ENCODE measurements at regions not wholly inside any gene's neighbourhood (a gene's known extent, or its start where the extent isn't known, plus 50 kb on each side); places are given as distances from the start of the nearest gene placed in this dataset.

- CTCF ChIA-PET (ENCODE audit: partially characterized antibody) = interaction anchor here (1.3 kb wide), 1 partner anchor 19 kb away, joined by 3 read pairs; no protein-coding TSS in a partner anchor
- TF ChIP-seq TAF1 (IDR thresholded peaks at IDR 0.05; ENCODE audit: low read depth, low read length) (no peak), SUZ12 (IDR thresholded peaks at IDR 0.05; ENCODE audit: low read length) (no peak), GTF2F1 (IDR thresholded peaks at IDR 0.05; ENCODE audit: borderline replicate concordance, low read depth, low read length) (no peak), RBBP5 (IDR thresholded peaks at IDR 0.05; ENCODE audit: borderline replicate concordance, low read depth, low read length) (no peak), TEAD4 (IDR thresholded peaks at IDR 0.05; ENCODE audit: low read depth, low read length) (no peak), MAFK (IDR thresholded peaks at IDR 0.05; ENCODE audit: low read depth, low read length) (no peak)
- Histone ChIP-seq H2BK15ac (ENCODE audit: low read length) (no peak overlapping the region), H2BK5ac (ENCODE audit: low read depth, low read length) (no peak overlapping the region), H3K4me1 (replicated peaks in 1 of 4; ENCODE audit: control insufficient read depth in 3 of 4, insufficient read depth in 4 of 4, low read length in 3 of 4) (0 out of 7 replicates have a peak, but pooled peaks cover 0 to 2% (median 0%) of the 10 kb centered on the region in 4 experiments), H4K91ac (replicated peaks; ENCODE audit: insufficient read length, low read length) (no peak overlapping the region), H3K4me2 (ENCODE audit: insufficient read depth in 1 of 2, low read depth in 2 of 2, low read length in 2 of 2) (no peak overlapping the region), H3K18ac (ENCODE audit: extremely low read depth, low read length) (no peak overlapping the region), H3K9me3 (ENCODE audit: insufficient read depth in 2 of 2, low read depth in 1 of 2, low read length in 1 of 2) (no peaks in the 10 kb centered on the region), H3K27me3 (replicated peaks in 1 of 4; ENCODE audit: control insufficient read depth in 3 of 4, extremely low read depth in 1 of 4, insufficient read depth in 3 of 4, low read length in 3 of 4) (no peaks in the 10 kb centered on the region), H3K23ac (ENCODE audit: insufficient read length) (no peak overlapping the region), H3K14ac (ENCODE audit: insufficient read length) (no peak overlapping the region), H3K79me2 (ENCODE audit: control insufficient read depth in 1 of 2, insufficient read depth in 2 of 2, low read length in 2 of 2) (no peaks in the 10 kb centered on the region; a peak in 1 of 4 replicates), H3K9ac (replicated peaks in 1 of 4; ENCODE audit: extremely low read depth in 1 of 4, low read depth in 3 of 4, low read length in 3 of 4) (no peak overlapping the region), H3K4ac (replicated peaks; ENCODE audit: insufficient read length, low read depth, low read length) (no peak overlapping the region), H2BK12ac (ENCODE audit: low read depth, low read length) (no peak overlapping the region), H2BK120ac (replicated peaks; ENCODE audit: low read depth, low read length) (no peak overlapping the region), H3K79me1 (ENCODE audit: low read depth, low read length) (no peaks in the 10 kb centered on the region), H4K20me1 (replicated peaks in 1 of 2; ENCODE audit: control insufficient read depth in 1 of 2, insufficient read depth in 2 of 2, low read length in 2 of 2) (no peaks in the 10 kb centered on the region), H3K56ac (replicated peaks; ENCODE audit: insufficient read length, low read depth, low read length) (no peak overlapping the region), H2AK5ac (ENCODE audit: low read depth, low read length) (no peak overlapping the region), H3K27ac (ENCODE audit: low read depth, low read length) (no peak overlapping the region), H3K4me3 (ENCODE audit: extremely low read depth in 1 of 4, insufficient read depth in 2 of 4, low read depth in 3 of 4, low read length in 4 of 4) (no peak overlapping the region), H3K23me2 (ENCODE audit: low read depth, low read length) (no peaks in the 10 kb centered on the region), H2AFZ (ENCODE audit: low read length) (no peak overlapping the region), H3K36me3 (ENCODE audit: control insufficient read depth in 2 of 4, insufficient read depth in 4 of 4, low read length in 3 of 4) (no peaks in the 10 kb centered on the region), H2BK20ac (ENCODE audit: low read length) (no peak overlapping the region), H4K8ac (ENCODE audit: extremely low read depth, insufficient read depth, low read length) (no peak overlapping the region), H4K5ac (ENCODE audit: insufficient read length, low read depth, low read length) (no peak overlapping the region)
- FAIRE-seq = no peak
- 91% methylated on average over 3 of the region's 3 CpGs; no CpG with 5 or more reads in 1 of the 2 experiments for WGBS, 2 experiments (ENCODE audit: extremely low coverage in 1 of 2, insufficient coverage in 1 of 2, insufficient read length in 1 of 2, insufficient replicate concordance in 2 of 2, low coverage in 1 of 2, low lambda C conversion rate in 2 of 2, missing lambda C conversion rate in 1 of 2)
- no peak for DNase-seq (ENCODE audit: low read depth in 1 of 2, low spot score in 2 of 2)
- POLR2A ChIA-PET (ENCODE audit: partially characterized antibody) = interaction anchor here (1.3 kb wide), 1 partner anchor 164 kb away, joined by 4 read pairs; no protein-coding TSS in a partner anchor
Measured at GRCh38 chr10:88026031-88026430, 162.6 kb downstream of the PTEN start.

All from H1 (cell line).